Lung (tissue), 11 donors: ENCODE measurements at regions not wholly inside any gene's neighbourhood (a gene's known extent, or its start where the extent isn't known, plus 50 kb on each side); places are given as distances from the start of the nearest gene placed in this dataset.

ENCODE experiments used
- ATAC-seq: fragments of 200-7000 bp; cut with Tn5 transposase; one replicate; pipeline ENCODE4 v1.9.1; 2020; ENCODE audit warnings: moderate number of reproducible peaks; ENCODE audit not compliant: insufficient read depth, low FRiP score
- DNase-seq, 3 donors: peaks; one replicate each; pipeline ENCODE4 v3.0.0-alpha.2; 2013 to 2017
- H3K27ac ChIP-seq, 2 donors: one replicate each; pipeline ENCODE4 v1.5.1; 2013; ENCODE audit warnings: mild to moderate bottlenecking in 2 of 2, moderate library complexity in 2 of 2, control low read depth in 1 of 2, inconsistent platforms in 1 of 2, low read depth in 1 of 2, low read length in 1 of 2
- H3K27me3 ChIP-seq, 3 donors: one replicate each; pipeline ENCODE4 v1.5.1; 2013; ENCODE audit warnings: low read length in 2 of 3; ENCODE audit not compliant: control insufficient read depth in 3 of 3, insufficient read depth in 3 of 3
- H3K36me3 ChIP-seq, 4 donors: one replicate each; pipeline ENCODE4 v1.5.1; 2013; ENCODE audit warnings: low read length in 4 of 4, mild to moderate bottlenecking in 1 of 4, moderate library complexity in 1 of 4; ENCODE audit not compliant: control insufficient read depth in 4 of 4, insufficient read depth in 4 of 4
- H3K4me1 ChIP-seq, 5 donors: one replicate each; pipeline ENCODE4 v1.5.1; 2013; ENCODE audit warnings: low read length in 5 of 5, mild to moderate bottlenecking in 2 of 5, moderate library complexity in 1 of 5; ENCODE audit not compliant: control insufficient read depth in 5 of 5, insufficient read depth in 5 of 5
- H3K4me3 ChIP-seq: one replicate; pipeline ENCODE4 v1.5.1; 2013; ENCODE audit warnings: mild to moderate bottlenecking, control low read depth, moderate library complexity
- H3K9ac ChIP-seq, 2 donors: one replicate each; pipeline ENCODE4 v1.5.1; 2013; ENCODE audit warnings: low read length in 2 of 2, control low read depth in 1 of 2; ENCODE audit not compliant: insufficient read depth in 1 of 2
- H3K9me3 ChIP-seq, 4 donors: one replicate each; pipeline ENCODE4 v1.5.1; 2013; ENCODE audit warnings: low read length in 3 of 4, mild to moderate bottlenecking in 1 of 4, moderate library complexity in 1 of 4; ENCODE audit not compliant: control insufficient read depth in 4 of 4, insufficient read depth in 3 of 4
- WGBS, 2 donors: extraction: QIAGEN DNeasy Blood & Tissue Kit; methylation state at CpG; one replicate each; pipeline ENCODE4 v1.1.7; 2013; 5-methylcytosine and 5-hydroxymethylcytosine counted together
- TF ChIP-seq, protein P1 (sequence below): IDR thresholded peaks from 2 replicates; pipeline ENCODE4 v1.5.1; 2012; ENCODE audit warnings: mild to moderate bottlenecking; ENCODE audit errors: control extremely low read depth, extremely low read depth
- donor health status: control.
- donor health status: control.
- donor health status: Bipolar disorder and iron deficiency.
- donor health status: healthy.
- donor health status: DM: yes; HTN: yes; CAD: no.

- no peak for ATAC-seq
- WGBS, 2 donors: 63 to 86% methylated on average over 1 of the region's 1 CpG
Observed at GRCh38 chr5:111945535-111945934, 188.5 kb upstream of the NREP start.

DNA sequence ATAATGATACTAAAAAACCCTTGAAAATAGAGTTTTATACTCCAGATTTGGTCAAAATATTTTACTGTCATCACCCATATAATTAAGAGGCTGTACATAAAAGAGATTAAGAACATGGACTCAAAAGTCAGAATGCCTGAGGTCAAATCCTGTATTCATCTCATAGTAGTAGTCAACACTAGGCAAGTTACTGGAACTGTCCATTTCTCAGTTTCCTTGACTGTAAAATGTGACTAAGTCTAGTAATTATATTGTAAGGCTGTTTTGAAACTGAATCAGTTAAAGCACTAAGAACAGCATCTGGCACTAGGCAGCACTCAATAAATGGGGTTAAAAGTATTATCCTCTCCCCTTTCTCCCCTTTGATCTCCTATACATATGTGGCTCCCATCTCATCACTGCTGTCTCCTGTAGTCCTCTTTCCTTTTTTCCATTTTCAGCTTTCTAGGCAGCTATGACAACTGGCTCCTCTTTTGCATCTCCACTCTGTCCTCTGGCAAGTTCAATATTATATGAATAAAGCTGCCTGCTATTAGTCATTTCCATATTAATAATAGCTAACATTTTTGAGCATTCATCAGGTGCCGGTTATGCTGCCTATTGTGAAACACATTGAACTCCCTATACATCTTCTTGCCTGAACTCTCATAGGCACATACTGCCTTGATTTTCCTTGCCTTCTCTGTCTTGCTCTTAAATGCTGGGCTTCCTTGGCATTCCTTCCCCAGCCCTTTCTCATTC lies 185.8 kb upstream of the NREP start:
- no peak for ATAC-seq
- 91% methylated on average over 1 of the region's 1 CpG for WGBS, 2 donors

More at GRCh38 chr5:111945535-111945934, 188.5 kb upstream of the NREP start:
- H3K4me1 ChIP-seq: no peaks in the 10 kb centered on the region
- no peaks in the 10 kb centered on the region for H3K36me3 ChIP-seq
- TF ChIP-seq, protein P1, sequence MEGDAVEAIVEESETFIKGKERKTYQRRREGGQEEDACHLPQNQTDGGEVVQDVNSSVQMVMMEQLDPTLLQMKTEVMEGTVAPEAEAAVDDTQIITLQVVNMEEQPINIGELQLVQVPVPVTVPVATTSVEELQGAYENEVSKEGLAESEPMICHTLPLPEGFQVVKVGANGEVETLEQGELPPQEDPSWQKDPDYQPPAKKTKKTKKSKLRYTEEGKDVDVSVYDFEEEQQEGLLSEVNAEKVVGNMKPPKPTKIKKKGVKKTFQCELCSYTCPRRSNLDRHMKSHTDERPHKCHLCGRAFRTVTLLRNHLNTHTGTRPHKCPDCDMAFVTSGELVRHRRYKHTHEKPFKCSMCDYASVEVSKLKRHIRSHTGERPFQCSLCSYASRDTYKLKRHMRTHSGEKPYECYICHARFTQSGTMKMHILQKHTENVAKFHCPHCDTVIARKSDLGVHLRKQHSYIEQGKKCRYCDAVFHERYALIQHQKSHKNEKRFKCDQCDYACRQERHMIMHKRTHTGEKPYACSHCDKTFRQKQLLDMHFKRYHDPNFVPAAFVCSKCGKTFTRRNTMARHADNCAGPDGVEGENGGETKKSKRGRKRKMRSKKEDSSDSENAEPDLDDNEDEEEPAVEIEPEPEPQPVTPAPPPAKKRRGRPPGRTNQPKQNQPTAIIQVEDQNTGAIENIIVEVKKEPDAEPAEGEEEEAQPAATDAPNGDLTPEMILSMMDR: no peak
- H3K9ac ChIP-seq: no peak overlapping the region
- H3K9me3 ChIP-seq: peaks cover 0 to 2% (median 0%) of the 10 kb centered on the region in 4 donors
- H3K4me3 ChIP-seq: no peak overlapping the region
- no peaks in the 10 kb centered on the region for H3K27me3 ChIP-seq
- DNase-seq: no peak
- no peak overlapping the region for H3K27ac ChIP-seq

GRCh38 chr5:111942201-111942600 lies 185.2 kb upstream of the NREP start:
- Histone ChIP-seq H3K4me1 (peaks cover 0 to 9% (median 2%) of the 10 kb centered on the region in 5 donors), H3K36me3 (no peaks in the 10 kb centered on the region), H3K27me3 (no peaks in the 10 kb centered on the region), H3K27ac (no peak overlapping the region), H3K9ac (no peak overlapping the region), H3K4me3 (no peak overlapping the region), H3K9me3 (peaks cover 0 to 2% (median 0%) of the 10 kb centered on the region in 4 donors)
- ATAC-seq (no peak), DNase-seq (no peak)
- TF ChIP-seq, protein P1: no peak
- WGBS, 2 donors: 89% methylated on average over 4 of the region's 4 CpGs

More for the DNA sequence above, 185.8 kb upstream of the NREP start:
- H3K4me3 ChIP-seq: no peak overlapping the region
- peaks cover 0 to 2% (median 0%) of the 10 kb centered on the region in 4 donors for H3K9me3 ChIP-seq
- no peak overlapping the region for H3K9ac ChIP-seq
- TF ChIP-seq, protein P1: no peak
- no peak overlapping the region for H3K27ac ChIP-seq
- no peak for DNase-seq
- H3K4me1 ChIP-seq: peaks cover 0 to 3% (median 2%) of the 10 kb centered on the region in 5 donors
- no peaks in the 10 kb centered on the region for H3K36me3 ChIP-seq
- H3K27me3 ChIP-seq: no peaks in the 10 kb centered on the region

DNA sequence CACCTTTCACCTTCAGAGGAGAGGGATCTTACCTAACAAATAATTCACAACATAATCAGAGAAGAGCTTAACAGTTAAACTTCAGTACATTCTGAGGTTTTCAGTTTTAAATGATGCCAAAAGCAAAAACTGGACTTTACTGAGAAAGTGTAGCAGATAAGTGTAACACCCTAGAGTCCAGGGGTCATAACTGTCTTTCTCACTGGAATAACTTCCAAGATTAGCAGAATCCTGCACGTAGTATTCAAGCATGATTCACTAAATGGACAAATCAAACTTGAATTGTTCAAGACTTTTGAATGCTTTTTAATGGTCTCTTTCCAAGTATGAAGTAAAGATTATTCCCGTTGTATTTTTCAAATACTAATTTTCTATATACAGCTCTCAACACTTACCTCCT lies 180.1 kb upstream of the NREP start:
- Histone ChIP-seq H3K36me3 (no peaks in the 10 kb centered on the region), H3K27me3 (no peaks in the 10 kb centered on the region), H3K9ac (no peak overlapping the region), H3K27ac (no peak overlapping the region), H3K4me3 (no peak overlapping the region), H3K4me1 (peaks cover 0 to 15% (median 5%) of the 10 kb centered on the region in 5 donors), H3K9me3 (no peaks in the 10 kb centered on the region)
- TF ChIP-seq, protein P1: no peak
- no peak for ATAC-seq
- WGBS, 2 donors: 81 to 91% methylated on average over 2 of the region's 2 CpGs
- DNase-seq: peak in 2 of 3 donors; percentile 68 to 83
